ENCODE measurements at regions not wholly inside any gene's neighbourhood (a gene's known extent, or its start where the extent isn't known, plus 50 kb on each side); places are given as distances from the start of the nearest gene placed in this dataset.

DNA sequence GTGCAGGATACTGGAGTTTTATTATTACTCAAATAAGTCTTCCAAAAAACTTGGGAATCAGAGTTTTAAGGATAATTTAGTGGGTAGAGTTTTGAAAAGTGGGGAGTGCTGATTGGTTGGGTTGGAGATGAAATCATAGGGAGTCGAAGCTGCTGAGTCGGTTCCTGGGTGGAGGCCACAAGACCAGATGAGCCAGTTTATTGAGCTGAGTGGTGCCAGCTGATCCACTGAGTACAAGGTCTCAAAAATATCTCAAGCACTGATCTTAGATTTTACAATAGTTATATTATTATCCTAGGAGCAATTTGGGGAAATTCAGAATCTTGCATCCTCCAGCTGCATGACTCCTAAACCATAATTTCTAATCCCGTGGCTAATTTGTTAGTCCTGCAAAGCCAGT, 804.9 kb upstream of the SEMA6A start:
- TF ChIP-seq POLR2A (IDR thresholded peaks at IDR 0.05) (no peak), CTCF (IDR thresholded peaks at IDR 0.05) (no peak), EP300 (IDR thresholded peaks at IDR 0.05) (no peak), POLR2AphosphoS5 (IDR thresholded peaks at IDR 0.05) (no peak)
